IPS-18c (cell line): ENCODE measurements at regions not wholly inside any gene's neighbourhood (a gene's known extent, or its start where the extent isn't known, plus 50 kb on each side); places are given as distances from the start of the nearest gene placed in this dataset.

Experiments
- H3K4me3 ChIP-seq: 2 replicates; pipeline ENCODE4 v1.7.0; 2013; ENCODE audit warnings: low read depth, mild to moderate bottlenecking, low read length, moderate library complexity; ENCODE audit not compliant: insufficient read depth
- H3K9me3 ChIP-seq: one replicate; pipeline ENCODE4 v1.6.1; 2013; ENCODE audit warnings: mild to moderate bottlenecking, low read length, moderate library complexity; ENCODE audit not compliant: control insufficient read depth, insufficient read depth

DNA sequence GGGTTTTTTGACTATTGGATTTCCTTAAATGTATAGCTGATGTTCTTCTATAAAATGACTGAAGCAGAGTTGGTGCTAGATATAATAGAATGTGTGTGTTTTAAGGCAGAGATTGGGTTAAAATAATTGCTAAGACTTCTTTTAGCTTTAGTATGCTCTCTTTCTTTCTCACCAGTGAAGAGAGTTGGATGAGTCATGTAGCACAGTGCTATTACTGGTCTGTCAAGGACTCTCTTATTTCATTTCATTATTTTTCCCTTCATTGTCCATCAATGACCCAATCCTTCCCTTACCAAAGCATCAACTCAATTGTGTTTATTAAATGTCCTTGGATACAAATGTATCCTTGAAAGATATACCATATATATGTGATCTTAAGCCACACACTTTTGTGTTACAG is 268.9 kb downstream of the IRS2 start:
- H3K9me3 ChIP-seq, result no peaks in the 10 kb centered on the region
- H3K4me3 ChIP-seq, result no peak overlapping the region

DNA sequence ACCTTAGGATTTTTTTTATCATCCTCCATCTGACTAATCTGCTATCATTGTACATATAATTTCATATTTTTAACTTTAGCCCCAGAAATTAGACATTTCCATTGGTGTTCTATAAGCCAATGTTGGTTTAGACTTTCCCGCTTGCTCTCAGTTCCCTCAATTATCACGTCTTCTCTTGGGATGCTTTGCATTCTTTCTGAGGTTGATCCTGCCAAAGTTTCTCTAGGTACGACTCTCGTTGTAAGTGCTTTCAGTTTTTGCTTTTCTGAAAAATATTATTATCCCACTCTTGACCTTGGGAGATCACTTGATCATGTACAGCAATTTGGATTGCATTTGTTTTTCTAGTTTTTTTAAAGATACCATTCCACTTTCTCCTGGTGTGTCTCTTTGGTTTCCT is 270.2 kb downstream of the IRS2 start:
- no peaks in the 10 kb centered on the region for H3K9me3 ChIP-seq
- no peak overlapping the region for H3K4me3 ChIP-seq

DNA sequence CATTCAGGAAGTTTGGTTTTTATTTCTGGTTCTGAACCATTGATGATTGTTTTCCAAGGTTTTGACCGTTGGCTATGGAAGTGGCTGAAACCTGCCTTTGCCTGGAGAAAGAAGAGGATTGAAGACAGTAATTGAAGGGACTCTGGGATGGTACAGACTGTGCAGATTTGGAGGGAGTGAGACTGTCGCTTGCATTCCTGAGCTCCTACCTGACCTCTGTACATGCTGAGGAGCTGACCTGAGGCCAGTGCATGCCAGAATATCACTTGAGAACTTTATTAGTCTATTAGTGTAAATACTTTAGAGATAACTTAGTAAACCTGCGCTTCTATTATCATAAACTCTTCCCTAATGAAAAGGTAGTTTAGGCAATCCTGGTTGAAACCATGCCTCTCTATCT is 276.4 kb downstream of the IRS2 start:
- Histone ChIP-seq H3K9me3 (no peaks in the 10 kb centered on the region), H3K4me3 (no peak overlapping the region)

DNA sequence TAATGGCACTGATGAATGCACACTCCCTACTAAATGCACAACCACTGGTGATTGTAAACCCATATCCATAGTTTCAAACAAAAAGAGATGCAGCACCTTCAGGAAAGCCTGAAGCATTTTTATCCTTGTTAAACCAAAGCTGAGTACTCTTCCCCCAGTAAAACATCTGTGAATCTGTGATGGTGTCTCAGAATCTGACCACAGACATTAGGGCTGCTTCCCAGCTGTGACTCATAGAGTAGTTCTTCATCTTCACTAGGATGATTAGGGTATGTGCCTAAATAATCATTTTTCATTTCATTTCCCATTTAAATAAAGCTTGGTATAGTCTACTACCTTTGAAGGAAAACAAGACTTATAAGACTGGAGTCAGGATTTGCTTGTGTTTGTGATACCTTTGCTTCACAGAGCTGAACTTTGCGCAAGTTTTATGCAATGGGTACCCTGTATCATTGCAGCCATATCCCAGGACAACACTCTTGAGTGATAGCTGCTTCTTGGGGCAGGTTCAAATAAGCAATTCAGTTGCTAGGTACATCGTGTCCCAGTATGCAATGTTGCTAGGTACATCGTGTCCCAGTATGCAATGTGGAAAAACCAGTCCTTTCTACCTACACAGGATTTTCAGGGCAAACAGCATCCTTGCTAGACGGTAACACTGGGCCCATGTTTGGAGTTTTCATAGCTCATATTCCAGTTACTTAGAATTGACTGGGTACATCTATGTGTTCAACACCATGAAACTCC is 277.1 kb downstream of the IRS2 start:
- Histone ChIP-seq H3K4me3 (no peak overlapping the region), H3K9me3 (no peaks in the 10 kb centered on the region)

DNA sequence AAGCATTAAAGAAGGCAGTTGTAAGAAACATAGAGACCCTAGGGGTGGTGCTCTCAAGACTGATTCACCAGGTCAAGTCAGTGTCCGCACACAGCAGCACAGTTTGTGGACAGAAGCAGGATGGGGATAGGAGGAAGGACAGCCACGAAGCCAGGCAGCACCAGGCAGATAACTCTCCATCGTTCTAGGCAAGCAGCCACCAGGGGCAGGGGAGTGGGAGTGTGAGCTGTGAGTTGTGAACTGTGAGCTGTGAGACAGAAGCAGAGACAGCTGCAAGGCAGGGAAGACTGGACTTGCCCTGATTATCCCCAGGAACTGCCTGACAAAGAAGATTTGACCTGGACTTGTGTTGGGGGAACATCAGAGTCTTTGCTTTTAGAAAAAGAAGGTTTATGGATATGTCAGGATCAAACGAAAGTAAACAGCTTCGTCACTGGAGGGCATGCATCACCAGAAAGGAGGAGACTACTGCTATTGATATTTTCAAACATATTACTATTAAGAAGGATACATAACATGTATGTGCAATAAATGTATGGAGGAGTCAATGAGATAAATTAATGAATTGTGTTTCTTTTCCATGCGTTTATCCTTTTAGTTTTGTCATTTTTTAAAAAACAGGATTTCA is 286.1 kb downstream of the IRS2 start:
- H3K4me3 ChIP-seq, result no peak overlapping the region
- H3K9me3 ChIP-seq, result no peaks in the 10 kb centered on the region

DNA sequence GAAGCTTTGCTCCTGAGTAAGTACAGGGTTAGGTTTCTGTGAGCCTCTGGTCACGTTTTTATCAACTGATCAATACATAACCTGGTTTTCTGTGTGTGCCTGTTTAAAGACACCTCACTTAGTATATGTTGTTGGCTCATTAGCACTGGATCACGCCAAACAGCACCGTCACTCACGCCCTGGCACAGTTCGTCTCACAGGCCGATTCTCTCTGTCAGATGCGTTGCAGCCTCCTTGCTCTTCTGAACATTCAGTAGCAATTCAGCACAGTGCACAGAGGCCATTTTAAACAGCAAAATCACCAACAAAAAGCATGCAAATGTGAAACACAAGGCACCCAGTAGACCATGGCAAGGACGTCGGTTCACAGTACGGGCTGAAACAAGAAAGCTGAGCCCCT is 288.5 kb downstream of the IRS2 start:
- no peaks in the 10 kb centered on the region for H3K9me3 ChIP-seq
- no peak overlapping the region for H3K4me3 ChIP-seq

DNA sequence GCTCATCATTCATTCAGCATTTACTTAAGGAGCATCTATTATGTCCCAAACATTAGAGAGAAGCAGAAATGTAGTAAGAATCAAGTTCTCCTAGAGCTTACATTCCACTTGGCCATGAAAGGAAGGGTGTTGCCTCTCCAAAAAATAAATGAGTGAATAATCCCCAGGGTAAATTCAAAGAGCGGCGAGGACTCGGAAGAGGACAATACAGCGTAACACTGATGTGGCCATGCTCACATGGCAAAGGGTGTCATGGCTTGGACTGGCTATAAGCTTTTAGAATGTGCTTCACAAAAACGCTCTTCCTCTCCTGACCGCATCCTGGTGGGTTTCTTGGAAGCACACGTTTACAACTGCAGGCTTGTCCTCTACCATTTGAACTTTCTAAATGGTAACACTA is 290.2 kb downstream of the IRS2 start:
- Histone ChIP-seq H3K4me3 (no peak overlapping the region), H3K9me3 (no peaks in the 10 kb centered on the region)

DNA sequence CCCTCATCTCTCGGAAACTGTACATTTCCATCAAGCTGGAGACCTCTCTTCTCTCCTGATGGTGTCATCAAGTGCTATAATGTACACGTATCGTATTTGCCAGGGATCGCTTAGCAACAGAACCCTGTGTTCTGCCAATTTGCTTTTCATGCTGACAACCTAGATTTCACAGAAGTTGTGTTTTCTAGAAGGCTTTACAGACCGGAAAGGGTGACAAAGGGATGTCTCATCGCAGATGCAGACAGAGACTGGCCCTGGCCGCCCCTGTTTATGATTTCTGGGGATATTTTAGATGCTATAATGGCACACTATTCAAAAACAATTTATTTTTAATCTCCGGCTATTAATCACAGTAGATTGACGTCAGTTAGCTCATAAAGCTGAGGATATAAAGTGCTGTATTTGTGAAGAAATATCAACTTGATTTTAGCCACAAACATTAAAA is 291.4 kb downstream of the IRS2 start:
- H3K9me3 ChIP-seq, result no peaks in the 10 kb centered on the region
- H3K4me3 ChIP-seq, result no peak overlapping the region

DNA sequence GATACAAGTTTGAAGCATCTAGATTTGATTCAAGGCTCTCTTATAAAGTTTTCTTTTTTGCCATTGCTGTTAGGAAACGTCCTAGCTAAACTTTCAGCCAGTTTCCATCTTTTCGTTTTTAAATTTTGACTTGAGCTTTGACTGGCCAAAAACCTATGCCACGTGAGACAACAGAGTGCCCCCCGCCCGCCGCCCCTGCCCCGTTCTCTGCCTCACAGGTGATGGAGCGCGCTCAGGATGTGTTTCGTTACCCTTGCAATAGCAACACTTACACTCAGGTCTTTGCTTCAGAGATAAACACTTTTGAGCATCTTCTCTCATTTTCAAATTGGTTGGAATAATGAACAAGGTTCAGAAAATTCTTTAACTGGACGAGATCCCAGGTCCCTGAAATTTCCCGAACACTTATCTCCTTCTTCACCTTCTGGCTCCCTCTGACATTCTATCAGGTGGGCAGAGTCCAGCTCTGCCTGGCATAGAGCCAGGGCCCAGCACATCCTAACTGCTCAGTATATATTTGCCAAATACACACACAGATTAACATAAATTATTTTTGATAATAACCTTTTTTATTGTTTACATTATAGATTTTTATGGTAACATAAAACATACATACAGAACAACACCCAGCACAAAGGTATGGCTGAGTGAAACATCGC is 301.1 kb downstream of the IRS2 start:
- no peak overlapping the region for H3K4me3 ChIP-seq
- H3K9me3 ChIP-seq, result no peaks in the 10 kb centered on the region

DNA sequence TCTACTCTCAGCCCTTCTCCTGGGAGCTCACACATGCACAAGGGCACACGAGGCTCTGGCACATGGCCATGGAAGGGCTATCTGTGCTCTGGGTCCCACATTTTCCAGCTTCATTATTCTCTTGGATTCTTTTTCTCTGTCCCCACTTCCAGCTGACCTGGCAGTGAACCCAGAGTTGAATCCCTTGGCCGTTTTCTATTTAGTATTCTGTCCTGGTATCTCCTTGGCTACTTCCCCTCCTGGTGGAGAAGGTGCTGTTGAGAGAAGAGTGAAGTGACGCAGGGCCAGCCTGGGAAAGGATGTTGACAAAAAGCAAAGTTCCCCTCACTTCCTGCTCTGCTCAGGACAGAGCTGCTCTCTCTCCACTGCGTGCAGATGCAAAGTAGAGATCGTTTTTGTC is 303.1 kb downstream of the IRS2 start:
- Histone ChIP-seq H3K4me3 (no peak overlapping the region), H3K9me3 (no peaks in the 10 kb centered on the region)

DNA sequence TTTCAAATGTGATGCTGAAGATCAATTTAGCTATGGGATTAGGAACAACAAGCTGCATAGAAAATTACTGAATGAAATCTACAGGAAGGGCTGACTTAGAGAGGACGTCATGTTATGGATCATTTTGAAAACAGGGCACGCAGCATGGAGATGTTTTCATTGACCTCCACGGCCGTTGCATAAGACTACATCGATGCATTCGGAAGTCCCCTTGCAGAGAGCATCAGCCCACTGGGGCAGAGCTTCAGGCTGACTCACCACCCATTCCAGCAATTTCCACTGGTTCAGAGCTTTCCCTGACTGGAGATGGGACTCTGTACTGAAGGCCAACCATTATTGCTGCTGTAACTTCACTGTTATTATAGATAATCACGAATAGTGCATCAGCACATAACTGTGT is 305.3 kb downstream of the IRS2 start:
- H3K4me3 ChIP-seq, result no peak overlapping the region

DNA sequence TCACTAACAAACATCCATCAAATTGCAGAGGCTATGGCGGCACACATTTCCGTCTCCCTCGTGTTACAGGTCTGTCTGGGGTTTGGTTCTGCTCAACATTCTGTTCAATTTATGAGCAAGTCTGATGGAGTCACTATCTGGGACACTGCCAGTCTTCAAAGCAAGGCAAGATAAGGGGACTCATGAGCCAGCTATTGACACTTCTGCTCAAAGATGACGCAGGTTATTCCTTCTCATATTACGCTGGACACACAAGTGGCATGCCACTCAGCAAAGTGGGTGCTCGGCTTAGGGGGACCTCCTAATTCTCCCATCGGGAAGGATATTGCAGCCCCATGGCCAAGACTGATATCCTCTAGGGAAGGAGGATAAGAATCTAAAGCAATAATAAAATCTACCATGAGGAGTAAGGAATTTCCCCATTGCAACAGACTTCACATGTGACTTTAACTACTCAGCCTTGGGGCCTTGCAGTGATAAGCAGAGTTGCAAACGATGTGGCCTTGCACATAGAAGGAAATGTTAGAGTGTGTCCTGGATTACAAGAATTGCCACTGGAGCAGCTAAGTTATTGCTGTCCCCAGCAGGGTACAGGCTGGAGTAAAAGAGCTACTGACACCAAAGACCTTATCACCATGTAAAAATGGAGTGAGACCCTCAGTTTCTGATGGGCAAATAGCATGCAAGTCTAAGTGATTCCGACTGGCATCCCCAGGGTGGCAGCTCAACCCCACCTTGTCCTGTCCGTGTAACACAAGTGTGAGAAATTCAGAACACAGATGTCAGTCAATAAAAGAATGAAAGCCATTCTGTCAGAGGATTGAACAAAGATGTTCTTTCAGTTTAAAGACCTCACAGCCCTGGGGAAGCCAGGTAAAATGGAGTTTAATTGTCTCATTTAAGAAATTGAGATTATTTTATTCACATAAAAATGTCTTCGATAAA is 306.1 kb downstream of the IRS2 start:
- Histone ChIP-seq H3K4me3 (no peak overlapping the region), H3K9me3 (no peaks in the 10 kb centered on the region)

More for the DNA sequence above, 305.3 kb downstream of the IRS2 start:
- no peaks in the 10 kb centered on the region for H3K9me3 ChIP-seq

DNA sequence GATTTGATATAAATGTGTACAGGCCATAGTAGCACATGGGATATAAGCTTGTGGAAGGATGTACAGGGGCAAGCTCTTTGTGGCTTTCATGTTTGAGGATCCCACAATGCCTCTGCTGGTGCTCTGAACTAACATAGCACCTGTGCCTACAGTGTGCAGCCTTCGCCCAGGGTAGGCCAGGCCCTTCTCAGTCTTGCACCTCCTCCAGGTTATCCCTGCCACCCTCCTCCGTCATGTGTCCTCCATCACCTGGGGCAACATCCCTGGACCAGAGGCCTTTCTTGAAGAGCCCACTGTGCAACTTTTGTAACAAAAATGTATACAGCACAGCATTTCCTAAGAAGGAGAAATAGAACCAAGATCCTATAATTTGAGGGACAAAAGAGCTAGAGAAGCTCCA is 306.8 kb downstream of the IRS2 start:
- H3K4me3 ChIP-seq, result no peak overlapping the region

DNA sequence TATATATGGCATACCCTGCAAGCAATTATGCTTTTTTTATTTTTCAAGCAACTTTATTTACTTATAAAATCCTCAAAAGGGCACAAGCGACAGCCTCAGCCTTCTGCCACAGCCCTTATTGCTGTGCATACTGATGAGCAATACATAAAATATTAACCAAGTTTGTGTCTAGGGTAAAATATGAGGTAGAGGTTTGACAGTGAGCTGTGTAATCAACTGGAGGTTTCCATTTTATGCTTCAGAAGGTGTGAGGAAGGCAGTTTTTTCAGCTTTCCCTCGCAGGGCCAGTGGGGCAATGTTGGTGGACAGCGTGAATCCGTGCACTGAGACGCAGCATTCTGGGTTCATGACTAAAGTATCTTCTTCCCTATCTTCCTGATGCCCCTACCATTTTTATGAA is 310.4 kb downstream of the IRS2 start:
- no peak overlapping the region for H3K4me3 ChIP-seq
- no peaks in the 10 kb centered on the region for H3K9me3 ChIP-seq

More for the DNA sequence above, 306.8 kb downstream of the IRS2 start:
- no peaks in the 10 kb centered on the region for H3K9me3 ChIP-seq

DNA sequence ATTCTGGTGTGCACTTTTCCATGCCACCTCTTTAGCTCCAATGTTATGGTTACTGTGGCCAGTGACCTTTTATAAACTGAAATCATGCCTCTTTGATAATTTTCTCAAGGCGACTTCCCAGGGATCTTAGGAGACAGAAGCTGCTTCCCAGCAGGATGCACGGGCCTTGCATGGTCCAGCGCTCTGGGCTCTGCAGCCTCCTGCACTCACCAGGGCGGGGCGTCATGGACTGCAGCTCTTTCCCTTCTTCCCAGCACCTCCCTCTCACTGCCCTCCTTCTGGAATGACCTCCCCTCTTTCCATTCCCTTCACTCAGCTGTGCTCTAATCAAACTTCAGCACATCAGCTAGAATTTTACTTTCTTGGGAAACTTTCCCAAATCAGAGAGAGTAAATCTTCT is 318.3 kb downstream of the IRS2 start:
- no peaks in the 10 kb centered on the region for H3K9me3 ChIP-seq
- no peak overlapping the region for H3K4me3 ChIP-seq

DNA sequence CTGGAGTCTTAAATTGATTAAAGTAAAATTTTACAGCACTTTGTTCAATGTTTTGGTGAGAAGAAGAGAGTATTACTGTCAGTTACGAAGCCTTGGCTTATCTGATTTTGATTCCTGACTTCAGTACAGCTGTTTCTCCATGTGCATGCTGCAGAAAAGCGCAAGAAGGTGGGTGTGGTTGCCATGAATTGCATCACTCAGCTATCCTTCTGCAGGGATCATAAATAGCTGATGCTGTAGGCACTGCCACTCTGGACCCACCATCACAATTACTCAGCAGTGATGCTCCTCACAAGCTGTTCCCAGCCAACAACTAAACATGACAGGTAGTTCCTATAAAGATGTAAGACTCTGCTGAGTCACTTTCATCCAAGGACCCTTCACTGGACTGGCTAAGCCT is 321.2 kb downstream of the IRS2 start:
- H3K9me3 ChIP-seq, result no peaks in the 10 kb centered on the region
- no peak overlapping the region for H3K4me3 ChIP-seq

DNA sequence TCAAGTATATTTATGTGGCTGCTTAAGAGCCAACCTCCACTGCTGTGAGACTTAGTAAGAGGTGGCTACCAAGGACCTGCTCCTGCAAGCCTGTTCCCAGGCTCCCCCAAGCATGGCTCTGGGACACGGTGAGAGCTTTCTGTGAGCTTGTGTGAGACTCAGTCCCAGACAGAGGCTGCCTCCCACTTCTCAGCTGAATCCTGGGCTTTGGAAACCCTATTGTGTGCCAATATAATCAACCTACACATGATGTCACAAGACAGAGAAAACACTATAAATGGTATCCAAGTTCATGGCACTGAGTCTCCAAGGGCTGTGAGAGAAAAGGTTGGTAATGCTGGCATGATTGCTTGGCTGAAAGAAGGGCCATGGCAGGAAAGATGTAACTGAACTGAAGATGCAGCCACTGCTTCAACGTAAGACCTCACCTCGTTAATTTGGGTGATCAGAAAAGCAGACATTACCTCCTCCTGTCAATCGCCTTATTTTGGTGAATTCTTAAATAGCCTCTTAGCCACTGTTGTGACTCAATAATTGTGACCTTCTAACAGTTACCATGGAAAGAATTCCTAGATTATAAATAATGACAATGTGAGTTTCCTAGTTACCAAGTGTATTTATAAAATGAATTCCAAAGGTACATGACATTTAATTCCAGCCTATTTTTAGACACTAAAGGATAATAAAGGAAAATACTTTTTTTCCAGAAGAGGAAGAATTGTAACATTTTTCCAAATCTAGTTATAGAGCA is 332.0 kb downstream of the IRS2 start:
- Histone ChIP-seq H3K4me3 (no peak overlapping the region), H3K9me3 (no peaks in the 10 kb centered on the region)
